NT2/D1 (cell line): ENCODE measurements at regions not wholly inside any gene's neighbourhood (a gene's known extent, or its start where the extent isn't known, plus 50 kb on each side); places are given as distances from the start of the nearest gene placed in this dataset.

Experiments
- DNase-seq: peaks from one replicate; pipeline ENCODE4 v3.0.0-alpha.2; 2011; ENCODE audit warnings: low read depth, low spot score
- H3K27me3 ChIP-seq: 2 replicates; pipeline ENCODE4 v1.6.0; 2011; ENCODE audit warnings: mild to moderate bottlenecking; ENCODE audit not compliant: insufficient read length, insufficient read depth
- H3K36me3 ChIP-seq: 2 replicates; pipeline ENCODE4 v1.6.1; 2011; ENCODE audit warnings: mild to moderate bottlenecking, low read length, mixed read lengths; ENCODE audit not compliant: insufficient read depth, insufficient read length
- H3K4me1 ChIP-seq: 2 replicates; pipeline ENCODE4 v1.5.1; 2011; ENCODE audit not compliant: insufficient read depth, insufficient read length
- H3K4me3 ChIP-seq: 2 replicates; pipeline ENCODE4 v1.5.1; 2011; ENCODE audit warnings: low read depth; ENCODE audit not compliant: insufficient read length
- H3K9ac ChIP-seq: 2 replicates; pipeline ENCODE4 v1.6.0; 2011; ENCODE audit warnings: low read depth; ENCODE audit not compliant: insufficient read length
- H3K9me3 ChIP-seq: 2 replicates; pipeline ENCODE4 v1.5.1; 2011; ENCODE audit warnings: mild to moderate bottlenecking, low read length; ENCODE audit not compliant: insufficient read depth
- SUZ12 ChIP-seq: IDR thresholded peaks from 2 replicates; pipeline ENCODE4 v1.6.1; 2011; ENCODE audit not compliant: insufficient read length, insufficient read depth; ENCODE audit errors: extremely low read depth
- YY1 ChIP-seq: IDR thresholded peaks from 2 replicates; pipeline ENCODE4 v1.6.1; 2011; ENCODE audit not compliant: insufficient read length, insufficient read depth
- ZNF274 ChIP-seq: IDR thresholded peaks from 2 replicates; pipeline ENCODE4 v1.6.1; 2011; ENCODE audit warnings: mild to moderate bottlenecking, low read depth, low read length

GRCh38 chr6:121847806-121848522 is 412.5 kb downstream of the GJA1 start:
- Histone ChIP-seq H3K36me3 (no peaks in the 10 kb centered on the region), H3K4me3 (no peak overlapping the region), H3K9me3 (no peaks in the 10 kb centered on the region), H3K4me1 (no peaks in the 10 kb centered on the region), H3K27me3 (no peaks in the 10 kb centered on the region), H3K9ac (no peak overlapping the region)
- no peak for TF ChIP-seq ZNF274
- no peak for TF ChIP-seq SUZ12
- no peak for TF ChIP-seq YY1
- no peak for DNase-seq

GRCh38 chr6:121848523-121849255 is 413.2 kb downstream of the GJA1 start:
- H3K9ac ChIP-seq = no peak overlapping the region
- H3K27me3 ChIP-seq = no peaks in the 10 kb centered on the region
- no peak for DNase-seq

GRCh38 chr6:121849477-121849876 is 414.0 kb downstream of the GJA1 start:
- peak; percentile 40 for DNase-seq
- no peaks in the 10 kb centered on the region for H3K36me3 ChIP-seq
- no peak overlapping the region for H3K9ac ChIP-seq
- peaks cover 2% of the 10 kb centered on the region for H3K4me1 ChIP-seq
- TF ChIP-seq YY1 (no peak), ZNF274 (no peak), SUZ12 (no peak)
- H3K27me3 ChIP-seq = no peaks in the 10 kb centered on the region
- H3K4me3 ChIP-seq = no peak overlapping the region
- H3K9me3 ChIP-seq = no peaks in the 10 kb centered on the region

More at GRCh38 chr6:121848523-121849255, 413.2 kb downstream of the GJA1 start:
- no peaks in the 10 kb centered on the region for H3K4me1 ChIP-seq
- H3K4me3 ChIP-seq = no peak overlapping the region
- no peaks in the 10 kb centered on the region for H3K9me3 ChIP-seq
- no peak for TF ChIP-seq SUZ12
- no peak for TF ChIP-seq YY1
- TF ChIP-seq ZNF274 = no peak
- no peaks in the 10 kb centered on the region for H3K36me3 ChIP-seq

GRCh38 chr6:121851056-121851455 is 415.6 kb downstream of the GJA1 start:
- TF ChIP-seq ZNF274 (no peak), SUZ12 (no peak), YY1 (no peak)
- Histone ChIP-seq H3K36me3 (no peaks in the 10 kb centered on the region), H3K9ac (no peak overlapping the region), H3K4me3 (no peak overlapping the region), H3K27me3 (no peaks in the 10 kb centered on the region), H3K9me3 (no peaks in the 10 kb centered on the region), H3K4me1 (peaks cover 2% of the 10 kb centered on the region)
- peak; percentile 70 for DNase-seq

GRCh38 chr6:121853686-121854085 is 418.2 kb downstream of the GJA1 start:
- TF ChIP-seq YY1 (no peak), SUZ12 (no peak), ZNF274 (no peak)
- Histone ChIP-seq H3K4me3 (no peak overlapping the region), H3K4me1 (peaks cover 2% of the 10 kb centered on the region), H3K9ac (no peak overlapping the region), H3K9me3 (no peaks in the 10 kb centered on the region), H3K36me3 (no peaks in the 10 kb centered on the region), H3K27me3 (no peaks in the 10 kb centered on the region)
- no peak for DNase-seq

GRCh38 chr6:121855521-121855920 is 420.1 kb downstream of the GJA1 start:
- DNase-seq = no peak
- Histone ChIP-seq H3K9me3 (no peaks in the 10 kb centered on the region), H3K4me3 (no peak overlapping the region), H3K36me3 (no peaks in the 10 kb centered on the region), H3K27me3 (no peaks in the 10 kb centered on the region), H3K4me1 (peaks cover 2% of the 10 kb centered on the region), H3K9ac (no peak overlapping the region)
- no peak for TF ChIP-seq ZNF274
- no peak for TF ChIP-seq YY1
- no peak for TF ChIP-seq SUZ12

GRCh38 chr6:121856296-121856695 is 420.9 kb downstream of the GJA1 start:
- Histone ChIP-seq H3K27me3 (no peaks in the 10 kb centered on the region), H3K4me1 (peaks cover 2% of the 10 kb centered on the region), H3K9me3 (no peaks in the 10 kb centered on the region), H3K9ac (no peak overlapping the region), H3K4me3 (no peak overlapping the region), H3K36me3 (no peaks in the 10 kb centered on the region)
- no peak for TF ChIP-seq ZNF274
- no peak for DNase-seq
